Adrenal gland (tissue), 5 donors: ENCODE measurements at regions not wholly inside any gene's neighbourhood (a gene's known extent, or its start where the extent isn't known, plus 50 kb on each side); places are given as distances from the start of the nearest gene placed in this dataset.

Experiments
- CTCF ChIP-seq, 6 experiments: fragments of 450-650 bp in 4 of 6; fragments of 200-600 bp in 2 of 6; sonication (generic) in 1 of 6; IDR thresholded peaks; 1 replicate in 5 of 6; 2 replicates in 1 of 6; pipeline versions ENCODE4 v1.5.1 to v1.8.0; 2016 to 2021; ENCODE audit warnings: antibody characterized with exemption in 6 of 6, mild to moderate bottlenecking in 2 of 6, moderate library complexity in 1 of 6
- POLR2A ChIP-seq, 2 donors: fragments of 450-650 bp; IDR thresholded peaks; one replicate each; pipeline ENCODE4 v1.6.1; 2017; ENCODE audit warnings: antibody characterized with exemption in 2 of 2, mild to moderate bottlenecking in 2 of 2, moderate library complexity in 1 of 2
- donor health status: DM: no; HTN: no; CAD: no.

GRCh38 chr4:160809576-160809975, 1354.2 kb downstream of the FSTL5 start:
- TF ChIP-seq CTCF (IDR thresholded peaks at IDR 0.05) (no peak), POLR2A (IDR thresholded peaks at IDR 0.05) (no peak)
